NB4 (cell line): ENCODE measurements at regions not wholly inside any gene's neighbourhood (a gene's known extent, or its start where the extent isn't known, plus 50 kb on each side); places are given as distances from the start of the nearest gene placed in this dataset.

Experiments used
- MAX ChIP-seq: IDR thresholded peaks from 2 replicates; pipeline ENCODE4 v1.6.1; 2011; ENCODE audit warnings: low read depth, low read length
- MYC ChIP-seq: IDR thresholded peaks from 2 replicates; pipeline ENCODE4 v1.6.1; 2011; ENCODE audit warnings: low read depth, low read length
- POLR2A ChIP-seq: IDR thresholded peaks from 2 replicates; pipeline ENCODE4 v1.6.1; 2011; ENCODE audit warnings: mild to moderate bottlenecking; ENCODE audit not compliant: insufficient read length; ENCODE audit errors: extremely low read depth
- TF ChIP-seq, protein P1 (sequence below): IDR thresholded peaks from one replicate; pipeline ENCODE4 v1.5.1; 2012; ENCODE audit warnings: low read depth, low read length

DNA sequence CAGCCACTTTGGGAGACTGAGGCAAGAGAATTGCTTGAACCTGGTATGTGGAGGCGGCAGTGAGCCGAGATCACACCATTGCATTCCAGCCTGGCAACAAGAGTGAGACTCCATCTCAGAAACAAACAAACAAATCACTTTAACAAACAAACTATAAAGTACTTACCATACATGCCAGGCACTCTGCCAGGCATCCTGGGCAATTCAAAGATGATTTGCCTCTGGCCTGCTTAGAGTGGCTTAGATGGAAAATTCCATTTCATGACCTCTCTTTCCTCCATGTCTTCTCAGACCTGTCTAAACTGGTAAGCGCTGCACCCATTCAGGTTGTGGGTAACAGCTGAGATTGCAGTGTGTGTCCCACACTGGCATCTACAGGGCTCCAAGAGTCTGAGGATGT lies 273.2 kb downstream of the BCL2 start:
- TF ChIP-seq, protein P1, sequence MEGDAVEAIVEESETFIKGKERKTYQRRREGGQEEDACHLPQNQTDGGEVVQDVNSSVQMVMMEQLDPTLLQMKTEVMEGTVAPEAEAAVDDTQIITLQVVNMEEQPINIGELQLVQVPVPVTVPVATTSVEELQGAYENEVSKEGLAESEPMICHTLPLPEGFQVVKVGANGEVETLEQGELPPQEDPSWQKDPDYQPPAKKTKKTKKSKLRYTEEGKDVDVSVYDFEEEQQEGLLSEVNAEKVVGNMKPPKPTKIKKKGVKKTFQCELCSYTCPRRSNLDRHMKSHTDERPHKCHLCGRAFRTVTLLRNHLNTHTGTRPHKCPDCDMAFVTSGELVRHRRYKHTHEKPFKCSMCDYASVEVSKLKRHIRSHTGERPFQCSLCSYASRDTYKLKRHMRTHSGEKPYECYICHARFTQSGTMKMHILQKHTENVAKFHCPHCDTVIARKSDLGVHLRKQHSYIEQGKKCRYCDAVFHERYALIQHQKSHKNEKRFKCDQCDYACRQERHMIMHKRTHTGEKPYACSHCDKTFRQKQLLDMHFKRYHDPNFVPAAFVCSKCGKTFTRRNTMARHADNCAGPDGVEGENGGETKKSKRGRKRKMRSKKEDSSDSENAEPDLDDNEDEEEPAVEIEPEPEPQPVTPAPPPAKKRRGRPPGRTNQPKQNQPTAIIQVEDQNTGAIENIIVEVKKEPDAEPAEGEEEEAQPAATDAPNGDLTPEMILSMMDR = no peak
- TF ChIP-seq POLR2A = no peak
- TF ChIP-seq MAX = no peak
- no peak for TF ChIP-seq MYC
